Upper lobe of left lung (tissue), 6 donors: ENCODE measurements at regions not wholly inside any gene's neighbourhood (a gene's known extent, or its start where the extent isn't known, plus 50 kb on each side); places are given as distances from the start of the nearest gene placed in this dataset.

Experiments used
- ATAC-seq, 2 donors: fragments of 200-7000 bp; cut with Tn5 transposase; one replicate each; pipeline ENCODE4 v1.9.1; 2022; ENCODE audit warnings: mild to moderate bottlenecking in 2 of 2, moderate library complexity in 2 of 2; ENCODE audit not compliant: low FRiP score in 2 of 2
- DNase-seq, 2 donors: peaks; one replicate each; pipeline ENCODE4 v3.0.0-alpha.2; 2019 to 2020
- H3K27ac ChIP-seq, 4 donors: fragments of 200-600 bp; sonication (generic); one replicate each; pipeline ENCODE4 v1.5.1; 2016 to 2019
- H3K27me3 ChIP-seq, 4 donors: fragments of 200-600 bp; sonication (generic); one replicate each; pipeline ENCODE4 v1.5.1; 2017 to 2019
- H3K36me3 ChIP-seq, 4 donors: fragments of 200-600 bp; sonication (generic); one replicate each; pipeline ENCODE4 v1.5.1; 2016 to 2019
- H3K4me1 ChIP-seq, 4 donors: fragments of 200-600 bp; sonication (generic); one replicate each; pipeline ENCODE4 v1.5.1; 2018 to 2019
- H3K4me3 ChIP-seq, 4 donors: fragments of 200-600 bp; sonication (generic); one replicate each; pipeline ENCODE4 v1.5.1; 2017 to 2019; ENCODE audit warnings: mild to moderate bottlenecking in 2 of 4, moderate library complexity in 1 of 4
- H3K9me3 ChIP-seq, 4 donors: fragments of 200-600 bp; sonication (generic); one replicate each; pipeline ENCODE4 v1.5.1; 2018 to 2019
- EP300 ChIP-seq, 4 donors: sonication (generic); formaldehyde crosslinking; IDR thresholded peaks; one replicate each; pipeline ENCODE4 v1.5.1; 2017; ENCODE audit warnings: antibody characterized with exemption in 4 of 4, control low read depth in 2 of 4
- POLR2A ChIP-seq, 4 donors: fragments of 450-650 bp; IDR thresholded peaks; one replicate each; pipeline ENCODE4 v1.5.1; 2016 to 2017; ENCODE audit warnings: antibody characterized with exemption in 4 of 4, mild to moderate bottlenecking in 2 of 4
- POLR2AphosphoS5 ChIP-seq, 2 donors: sonication (generic); formaldehyde crosslinking; IDR thresholded peaks; one replicate each; pipeline ENCODE4 v1.5.1; 2017; ENCODE audit warnings: antibody characterized with exemption in 2 of 2
- WGBS, 2 donors: methylation state at CpG; one replicate each; pipeline ENCODE4 v1.1.5; 2017 to 2018; 5-methylcytosine and 5-hydroxymethylcytosine counted together
- TF ChIP-seq, protein P1 (sequence below), 6 experiments: fragments of 450-650 bp in 4 of 6; fragments of 200-600 bp in 2 of 6; sonication (generic) in 2 of 6; IDR thresholded peaks; one replicate each; pipeline ENCODE4 v1.5.1; 2016 to 2019; ENCODE audit warnings: antibody characterized with exemption in 6 of 6
- donor health status: DM: no; HTN: no; CAD: no; lungs with moderate emphysema.
- donor health status: DM: no; HTN: yes; CAD: no; lungs with severe emphysema.

DNA sequence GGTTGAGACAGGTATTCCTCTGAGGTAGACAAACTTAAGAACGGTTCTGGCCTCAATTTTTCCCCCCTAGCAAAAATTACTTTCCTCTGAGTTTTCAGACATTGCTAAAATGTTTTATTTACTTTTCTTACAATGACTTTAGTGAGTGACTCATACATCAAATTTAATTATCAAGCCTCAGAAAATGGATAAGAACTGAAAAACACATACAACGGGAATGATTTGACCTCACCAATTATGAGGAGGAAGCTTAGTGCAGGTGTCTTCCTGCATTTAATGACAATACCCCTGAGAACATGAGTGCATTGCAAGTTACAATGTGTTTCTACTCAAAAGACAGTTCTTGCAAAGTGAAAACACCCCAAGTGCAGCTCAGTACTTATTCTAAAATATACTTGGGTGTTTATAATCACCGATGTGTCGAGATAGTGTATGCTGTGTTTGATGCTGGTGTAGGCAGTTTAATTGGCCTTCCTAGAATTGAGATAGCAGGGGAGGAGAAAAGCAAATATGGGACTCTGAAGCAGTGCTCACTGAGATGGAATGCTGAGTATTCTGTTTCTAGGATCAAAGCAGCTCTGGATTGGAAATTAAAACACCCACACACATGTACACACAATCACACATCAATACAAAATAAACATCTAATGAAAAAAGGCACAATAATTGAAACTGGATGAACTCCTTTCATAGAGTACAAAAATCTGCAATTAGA lies 189.5 kb upstream of the SLC10A2 start:
- 59 to 62% methylated on average over 4 of the region's 4 CpGs for WGBS, 2 donors
- Histone ChIP-seq H3K4me1 (no peaks in the 10 kb centered on the region), H3K27me3 (no peaks in the 10 kb centered on the region), H3K36me3 (no peaks in the 10 kb centered on the region), H3K4me3 (no peak overlapping the region), H3K27ac (no peak overlapping the region), H3K9me3 (peaks cover 0 to 5% (median 0%) of the 10 kb centered on the region in 4 donors)
- DNase-seq, result no peak
- no peak for TF ChIP-seq EP300 (IDR thresholded peaks at IDR 0.05)
- no peak for TF ChIP-seq POLR2AphosphoS5 (IDR thresholded peaks at IDR 0.05)
- TF ChIP-seq POLR2A (IDR thresholded peaks at IDR 0.05), result no peak
- TF ChIP-seq, protein P1, sequence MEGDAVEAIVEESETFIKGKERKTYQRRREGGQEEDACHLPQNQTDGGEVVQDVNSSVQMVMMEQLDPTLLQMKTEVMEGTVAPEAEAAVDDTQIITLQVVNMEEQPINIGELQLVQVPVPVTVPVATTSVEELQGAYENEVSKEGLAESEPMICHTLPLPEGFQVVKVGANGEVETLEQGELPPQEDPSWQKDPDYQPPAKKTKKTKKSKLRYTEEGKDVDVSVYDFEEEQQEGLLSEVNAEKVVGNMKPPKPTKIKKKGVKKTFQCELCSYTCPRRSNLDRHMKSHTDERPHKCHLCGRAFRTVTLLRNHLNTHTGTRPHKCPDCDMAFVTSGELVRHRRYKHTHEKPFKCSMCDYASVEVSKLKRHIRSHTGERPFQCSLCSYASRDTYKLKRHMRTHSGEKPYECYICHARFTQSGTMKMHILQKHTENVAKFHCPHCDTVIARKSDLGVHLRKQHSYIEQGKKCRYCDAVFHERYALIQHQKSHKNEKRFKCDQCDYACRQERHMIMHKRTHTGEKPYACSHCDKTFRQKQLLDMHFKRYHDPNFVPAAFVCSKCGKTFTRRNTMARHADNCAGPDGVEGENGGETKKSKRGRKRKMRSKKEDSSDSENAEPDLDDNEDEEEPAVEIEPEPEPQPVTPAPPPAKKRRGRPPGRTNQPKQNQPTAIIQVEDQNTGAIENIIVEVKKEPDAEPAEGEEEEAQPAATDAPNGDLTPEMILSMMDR (IDR thresholded peaks at IDR 0.05), result no peak
- ATAC-seq, result no peak

DNA sequence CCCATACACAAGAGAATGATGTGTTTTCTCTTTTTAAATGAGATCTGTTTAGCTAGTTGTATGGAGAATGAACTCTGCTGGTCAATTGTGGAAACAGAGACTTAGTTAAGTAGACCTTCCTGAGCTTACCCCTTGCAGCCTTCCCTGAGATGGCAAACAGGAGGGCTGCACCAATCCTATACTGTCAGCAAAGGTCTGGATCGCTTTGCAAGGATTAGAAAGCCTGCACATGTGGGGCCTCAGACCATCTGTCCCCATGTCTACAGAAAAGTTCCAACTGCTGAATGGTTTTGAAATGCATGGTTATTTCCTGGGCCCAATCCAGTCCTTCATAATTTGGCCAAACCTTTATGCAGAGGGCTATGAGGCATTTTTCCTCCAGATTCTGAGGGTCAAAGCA lies 183.9 kb upstream of the SLC10A2 start:
- TF ChIP-seq POLR2A (IDR thresholded peaks at IDR 0.05), result no peak
- no peak for TF ChIP-seq POLR2AphosphoS5 (IDR thresholded peaks at IDR 0.05)
- TF ChIP-seq, protein P1 (IDR thresholded peaks at IDR 0.05), result no peak
- TF ChIP-seq EP300 (IDR thresholded peaks at IDR 0.05), result no peak
- WGBS, 2 donors, result 100% methylated on average over 1 of the region's 1 CpG; no CpG with 5 or more reads in 1 of the 2 donors
- no peaks in the 10 kb centered on the region for H3K27me3 ChIP-seq
- no peaks in the 10 kb centered on the region for H3K4me1 ChIP-seq
- no peak overlapping the region for H3K4me3 ChIP-seq
- H3K36me3 ChIP-seq, result no peaks in the 10 kb centered on the region
- H3K27ac ChIP-seq, result no peak overlapping the region
- DNase-seq, result no peak
- H3K9me3 ChIP-seq, result peaks cover 0 to 5% (median 0%) of the 10 kb centered on the region in 4 donors
- ATAC-seq, result no peak

DNA sequence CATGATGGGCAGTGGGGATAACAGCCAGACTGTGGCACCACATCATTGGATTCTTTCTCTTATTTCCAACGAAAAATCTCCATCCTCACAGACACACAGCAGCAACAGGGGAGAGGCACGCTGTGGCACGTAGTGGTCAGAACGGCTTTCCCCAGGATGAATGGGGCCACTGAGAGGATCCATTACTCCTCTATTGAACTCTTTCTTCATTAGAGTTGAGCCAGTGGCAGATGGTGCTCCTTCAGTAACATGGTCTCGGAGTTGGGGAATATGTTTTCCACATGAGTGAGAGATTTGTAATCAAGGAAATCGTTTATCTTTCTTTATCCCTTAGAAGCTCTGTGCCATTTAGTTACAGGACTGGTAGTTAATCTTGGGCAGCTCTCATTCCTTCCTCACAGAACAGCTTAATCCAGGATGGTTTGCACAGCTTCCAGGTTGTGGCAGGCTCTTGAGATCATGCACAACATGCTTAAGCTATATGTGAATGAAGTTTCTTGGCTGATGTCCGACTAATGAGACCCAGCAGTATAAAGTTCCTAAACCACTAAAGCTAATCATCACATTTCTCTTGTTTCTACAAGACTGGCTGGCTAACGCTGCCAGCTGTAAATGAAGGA lies 180.5 kb upstream of the SLC10A2 start:
- WGBS, 2 donors, result 89 to 91% methylated on average over 8 of the region's 8 CpGs
- H3K4me3 ChIP-seq, result no peak overlapping the region
- H3K27ac ChIP-seq, result no peak overlapping the region
- DNase-seq (no peak), ATAC-seq (no peak)
- TF ChIP-seq POLR2A (IDR thresholded peaks at IDR 0.05), result no peak
- TF ChIP-seq, protein P1 (IDR thresholded peaks at IDR 0.05), result no peak
- TF ChIP-seq EP300 (IDR thresholded peaks at IDR 0.05), result no peak
- no peak for TF ChIP-seq POLR2AphosphoS5 (IDR thresholded peaks at IDR 0.05)
- no peaks in the 10 kb centered on the region for H3K36me3 ChIP-seq
- H3K4me1 ChIP-seq, result no peaks in the 10 kb centered on the region
- no peaks in the 10 kb centered on the region for H3K9me3 ChIP-seq
- no peaks in the 10 kb centered on the region for H3K27me3 ChIP-seq

DNA sequence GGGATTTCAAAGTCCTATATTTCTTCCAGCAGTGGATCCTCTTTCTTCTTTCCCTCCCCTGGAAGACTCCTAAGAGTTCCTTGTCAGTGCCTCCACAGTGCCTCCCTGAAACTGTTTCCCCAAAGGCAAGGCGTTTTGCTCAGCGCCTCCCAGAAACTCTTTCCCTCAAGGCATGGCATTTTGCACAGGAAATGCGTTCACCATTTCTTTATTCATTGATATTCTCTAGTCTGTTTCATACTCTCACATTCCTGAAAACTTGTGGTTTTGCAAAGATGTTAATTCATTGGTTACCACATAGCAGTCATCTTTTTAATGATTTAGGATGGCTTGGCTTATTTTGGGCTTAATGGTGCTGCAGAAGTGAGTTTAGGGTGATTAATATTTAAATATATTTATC lies 177.3 kb upstream of the SLC10A2 start:
- DNase-seq, result no peak

More for the DNA sequence above, 177.3 kb upstream of the SLC10A2 start:
- Histone ChIP-seq H3K27ac (no peak overlapping the region), H3K27me3 (no peaks in the 10 kb centered on the region), H3K9me3 (no peaks in the 10 kb centered on the region), H3K4me1 (no peaks in the 10 kb centered on the region), H3K36me3 (no peaks in the 10 kb centered on the region), H3K4me3 (no peak overlapping the region)
- 84 to 97% methylated on average over 3 of the region's 3 CpGs for WGBS, 2 donors
- no peak for ATAC-seq
- no peak for TF ChIP-seq POLR2A (IDR thresholded peaks at IDR 0.05)
- TF ChIP-seq POLR2AphosphoS5 (IDR thresholded peaks at IDR 0.05), result no peak
- TF ChIP-seq, protein P1 (IDR thresholded peaks at IDR 0.05), result no peak
- TF ChIP-seq EP300 (IDR thresholded peaks at IDR 0.05), result no peak
